22Rv1 (cell line): ENCODE measurements at regions not wholly inside any gene's neighbourhood (a gene's known extent, or its start where the extent isn't known, plus 50 kb on each side); places are given as distances from the start of the nearest gene placed in this dataset.

ENCODE experiments used
- CTCF ChIP-seq: fragments of 450-650 bp; IDR thresholded peaks from 2 replicates; pipeline ENCODE4 v1.5.1; 2017; ENCODE audit warnings: mild to moderate bottlenecking
- ZFX ChIP-seq: fragments of 450-650 bp; IDR thresholded peaks from 2 replicates; pipeline ENCODE4 v1.6.1; 2017; ENCODE audit warnings: antibody characterized with exemption, borderline replicate concordance

DNA sequence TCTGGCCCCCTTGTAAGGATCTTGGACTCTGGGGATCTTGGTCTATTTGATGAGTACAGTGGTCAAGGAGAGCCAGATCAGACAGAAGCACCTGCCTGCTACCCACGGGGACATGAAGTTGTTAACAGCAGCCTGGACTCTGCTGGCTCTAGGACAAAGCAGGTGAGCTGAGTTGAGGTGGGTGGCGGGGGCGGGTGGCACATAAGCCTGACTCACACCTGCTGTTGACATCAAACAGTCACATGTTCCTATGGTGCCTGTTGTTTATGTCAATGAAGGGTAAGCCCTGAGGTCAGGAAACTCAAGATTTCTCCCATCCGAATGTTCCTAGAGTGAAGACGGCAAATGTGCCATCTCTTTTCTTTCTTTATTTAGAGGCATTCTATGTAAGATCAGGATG, 50.1 kb upstream of the CLNK start:
- TF ChIP-seq CTCF (no peak), ZFX (no peak)
